AG04450 (cell line): ENCODE measurements at regions not wholly inside any gene's neighbourhood (a gene's known extent, or its start where the extent isn't known, plus 50 kb on each side); places are given as distances from the start of the nearest gene placed in this dataset.
"Not testable (repeated sequence)": the region's sequence is repeated elsewhere in the genome, so short reads cannot be mapped to it uniquely, and the experiment has no call there.

Experiments used
- CTCF ChIA-PET: fragments of 300-600, 350-600 bp; formaldehyde crosslinking; extraction: SDS; loops from one replicate; lab custom pipeline; 2022; ENCODE audit warnings: antibody characterized with exemption, inconsistent platforms; lab: Charles Lee
- POLR2A ChIA-PET: fragments of 350-600 bp; formaldehyde crosslinking; extraction: SDS; loops from one replicate; lab custom pipeline; 2021; ENCODE audit warnings: antibody characterized with exemption, inconsistent platforms; lab: Yijun Ruan, JAX
- DNase-seq: peaks from one replicate; pipeline ENCODE4 v3.0.0-alpha.2; 2011; ENCODE audit warnings: low read depth, low spot score
- H3K27ac ChIP-seq: one replicate; pipeline ENCODE4 v1.5.1; 2012; ENCODE audit warnings: low read depth, low read length, control low read depth
- H3K27me3 ChIP-seq: one replicate; pipeline ENCODE4 v1.6.0; 2012; ENCODE audit warnings: low read length; ENCODE audit not compliant: control insufficient read depth, insufficient read depth
- H3K4me3 ChIP-seq: 2 replicates; pipeline ENCODE4 v1.5.1; 2011; ENCODE audit warnings: mild to moderate bottlenecking, low read depth, low read length, control low read depth
- H3K9me3 ChIP-seq: 2 replicates; pipeline ENCODE4 v1.5.1; 2012; ENCODE audit warnings: low read length; ENCODE audit not compliant: control insufficient read depth, insufficient read depth
- CTCF ChIP-seq: IDR thresholded peaks from 2 replicates; pipeline ENCODE4 v1.5.1; 2011; ENCODE audit warnings: low read depth, low read length, control low read depth, inconsistent platforms

- ChIA-PET CTCF (no interaction called here), POLR2A (no interaction called here)
These were observed 132.7 kb upstream of the TMEM170B start for GRCh38 chr6:11404838-11405237.

GRCh38 chr6:11404081-11404480 lies 133.5 kb upstream of the TMEM170B start:
- Histone ChIP-seq H3K9me3 (peaks cover 4% of the 10 kb centered on the region; the same call in 1 of the 2 replicates), H3K27me3 (no peaks in the 10 kb centered on the region), H3K4me3 (no peak overlapping the region), H3K27ac (no peak overlapping the region)
- ChIA-PET CTCF (no interaction called here), POLR2A (no interaction called here)
- DNase-seq: no peak
- TF ChIP-seq CTCF: no peak

More at GRCh38 chr6:11404838-11405237, 132.7 kb upstream of the TMEM170B start:
- Histone ChIP-seq H3K4me3 (no peak overlapping the region), H3K9me3 (peaks cover 4% of the 10 kb centered on the region; the same call in 1 of the 2 replicates), H3K27ac (no peak overlapping the region), H3K27me3 (no peaks in the 10 kb centered on the region)
- no peak for TF ChIP-seq CTCF
- DNase-seq: no peak

- peaks cover 3% of the 10 kb centered on the region for H3K27me3 ChIP-seq
- no peak for DNase-seq
These were observed 134.4 kb upstream of the TMEM170B start for GRCh38 chr6:11403035-11403601.

GRCh38 chr6:11402581-11402980 lies 135.0 kb upstream of the TMEM170B start:
- H3K27me3 ChIP-seq, DNase-seq, POLR2A ChIA-PET, H3K27ac ChIP-seq, H3K4me3 ChIP-seq, H3K9me3 ChIP-seq: not testable (repeated sequence)
- CTCF ChIA-PET: interaction anchor here (0.6 kb wide), 1 partner anchor 228 kb away, joined by 3 read pairs; no protein-coding TSS in a partner anchor

More at GRCh38 chr6:11403035-11403601, 134.4 kb upstream of the TMEM170B start:
- Histone ChIP-seq H3K27ac (no peak overlapping the region), H3K9me3 (peaks cover 4% of the 10 kb centered on the region; the same call in 1 of the 2 replicates), H3K4me3 (no peak overlapping the region)
- ChIA-PET CTCF (interaction anchor here (0.6 kb wide), 1 partner anchor 228 kb away, joined by 3 read pairs; no protein-coding TSS in a partner anchor), POLR2A (no interaction called here)
- no peak for TF ChIP-seq CTCF

DNA sequence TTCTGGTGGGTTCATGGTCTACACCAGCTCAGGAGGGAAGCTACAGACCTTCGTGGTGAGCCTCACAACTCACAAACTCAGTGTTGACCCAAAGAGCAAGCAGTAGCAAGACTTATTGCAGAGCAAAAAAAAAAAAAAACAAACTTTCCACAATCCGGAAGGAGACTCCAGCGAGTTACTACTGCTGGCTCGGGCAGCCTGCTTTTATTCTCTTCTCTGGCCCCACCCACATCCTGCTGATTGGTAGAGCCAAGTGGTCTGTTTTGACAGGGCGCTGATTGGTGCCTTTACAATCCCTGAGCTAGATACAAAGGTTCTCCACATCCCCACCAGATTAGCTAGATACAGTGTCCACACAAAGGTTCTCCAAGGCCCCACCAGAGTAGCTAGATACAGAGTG lies 135.6 kb upstream of the TMEM170B start:
- DNase-seq, H3K4me3 ChIP-seq, CTCF ChIA-PET, H3K9me3 ChIP-seq, H3K27ac ChIP-seq, H3K27me3 ChIP-seq, POLR2A ChIA-PET: not testable (repeated sequence)

GRCh38 chr6:11398451-11399326 lies 138.9 kb upstream of the TMEM170B start:
- Histone ChIP-seq H3K27ac (no peak overlapping the region), H3K27me3 (peaks cover 4% of the 10 kb centered on the region), H3K9me3 (peaks cover 4% of the 10 kb centered on the region; the same call in 1 of the 2 replicates), H3K4me3 (no peak overlapping the region)
- DNase-seq: no peak
- TF ChIP-seq CTCF: no peak
- ChIA-PET CTCF (interaction anchor here (0.8 kb wide), 1 partner anchor 97 kb away, joined by 3 read pairs; no protein-coding TSS in a partner anchor), POLR2A (no interaction called here)
